AG10803 (cell line): ENCODE measurements at regions not wholly inside any gene's neighbourhood (a gene's known extent, or its start where the extent isn't known, plus 50 kb on each side); places are given as distances from the start of the nearest gene placed in this dataset.

Source experiments
- DNase-seq: peaks from one replicate; pipeline ENCODE4 v3.0.0; 2010; ENCODE audit warnings: low read depth
- H3K4me3 ChIP-seq: 2 replicates; pipeline ENCODE4 v1.5.1; 2011; ENCODE audit warnings: mild to moderate bottlenecking, low read length, control low read depth
- CTCF ChIP-seq: conservative IDR thresholded peaks from 2 replicates; pipeline ENCODE4 v1.5.1; 2011; ENCODE audit warnings: mild to moderate bottlenecking, low read length, control low read depth, inconsistent platforms

GRCh38 chr11:134663506-134664313 is 251.7 kb upstream of the B3GAT1 start:
- H3K4me3 ChIP-seq = no peak overlapping the region
- no peak for DNase-seq
- no peak for TF ChIP-seq CTCF

DNA sequence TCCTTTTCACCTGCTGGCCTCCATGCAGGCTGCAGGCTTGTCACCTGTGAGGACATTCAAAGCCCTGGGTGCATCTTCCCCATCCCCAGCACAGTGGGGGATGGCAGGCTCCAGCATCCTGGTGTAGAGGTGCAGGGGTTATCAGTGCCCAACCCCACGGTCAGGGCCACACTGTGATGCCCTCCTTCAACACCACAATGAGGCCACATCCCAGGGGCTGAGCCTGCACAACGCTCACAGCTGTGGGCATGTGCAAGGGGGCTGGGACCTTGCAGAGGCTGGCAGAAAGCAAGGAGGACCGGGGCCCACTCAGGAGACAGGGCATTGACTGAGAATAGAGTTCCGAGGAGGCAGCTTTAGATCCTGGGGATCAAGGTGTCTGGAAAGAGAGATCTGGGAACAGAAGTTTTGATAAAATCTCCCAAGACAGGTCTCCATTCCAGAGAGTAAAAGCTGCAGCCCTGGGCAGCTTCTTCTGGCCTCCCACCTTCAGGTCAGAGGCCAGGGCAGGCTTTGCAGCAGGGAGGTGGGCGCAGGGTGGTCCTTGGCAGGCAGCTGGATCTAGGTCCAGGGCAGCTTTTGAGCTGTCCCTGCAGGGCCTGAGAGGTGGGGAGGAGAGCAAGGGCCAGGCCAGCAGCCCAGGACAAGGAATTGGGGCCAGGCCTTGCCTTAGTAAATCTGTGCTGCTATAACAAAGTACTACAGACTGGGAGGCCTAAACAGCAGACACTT is 250.8 kb upstream of the B3GAT1 start:
- no peak for DNase-seq
- no peak overlapping the region for H3K4me3 ChIP-seq
- no peak for TF ChIP-seq CTCF

DNA sequence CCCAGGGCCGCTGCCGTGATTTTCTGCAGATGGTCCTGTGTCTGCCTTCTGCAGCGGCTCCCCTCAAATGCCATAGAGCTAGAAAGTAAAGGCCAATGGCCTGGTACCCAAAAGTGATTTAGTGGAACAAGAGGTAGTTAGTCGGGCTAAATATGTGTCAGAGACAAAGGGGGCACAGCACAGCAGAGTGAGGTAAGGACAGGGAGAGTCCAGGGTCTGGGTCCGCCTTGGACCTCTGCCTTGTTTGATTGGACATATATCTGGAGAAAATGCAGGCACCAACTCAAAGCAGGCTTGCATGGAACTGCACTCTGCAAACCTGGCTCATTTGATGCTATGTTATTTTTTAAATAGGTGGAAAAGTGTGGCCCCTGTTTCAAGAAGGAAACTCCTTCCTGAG is 249.6 kb upstream of the B3GAT1 start:
- DNase-seq = no peak

GRCh38 chr11:134660416-134660815 is 248.4 kb upstream of the B3GAT1 start:
- H3K4me3 ChIP-seq = no peak overlapping the region
- no peak for DNase-seq
- no peak for TF ChIP-seq CTCF

More for the DNA sequence above, 249.6 kb upstream of the B3GAT1 start:
- TF ChIP-seq CTCF = no peak
- no peak overlapping the region for H3K4me3 ChIP-seq

DNA sequence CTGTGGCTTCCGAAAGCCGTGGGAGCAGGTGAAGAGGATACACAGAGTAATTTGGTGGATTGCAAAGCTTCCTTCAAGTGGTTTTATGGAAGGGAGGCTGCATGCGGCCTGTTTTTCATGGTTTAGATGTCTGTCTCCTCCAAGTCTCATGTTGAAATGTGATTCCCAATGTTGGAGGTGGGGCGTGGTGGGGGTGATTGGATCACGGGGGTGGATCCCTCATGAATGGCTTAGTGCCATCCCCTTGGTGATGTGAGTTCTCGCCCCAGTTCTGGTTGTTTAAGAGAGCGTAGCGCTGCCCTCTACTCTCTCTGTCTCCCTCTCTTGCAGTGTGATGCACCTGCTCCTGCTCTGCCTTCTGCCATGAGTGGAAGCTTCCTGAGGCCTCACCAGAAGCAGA is 247.8 kb upstream of the B3GAT1 start:
- DNase-seq = no peak
- no peak overlapping the region for H3K4me3 ChIP-seq
- no peak for TF ChIP-seq CTCF

DNA sequence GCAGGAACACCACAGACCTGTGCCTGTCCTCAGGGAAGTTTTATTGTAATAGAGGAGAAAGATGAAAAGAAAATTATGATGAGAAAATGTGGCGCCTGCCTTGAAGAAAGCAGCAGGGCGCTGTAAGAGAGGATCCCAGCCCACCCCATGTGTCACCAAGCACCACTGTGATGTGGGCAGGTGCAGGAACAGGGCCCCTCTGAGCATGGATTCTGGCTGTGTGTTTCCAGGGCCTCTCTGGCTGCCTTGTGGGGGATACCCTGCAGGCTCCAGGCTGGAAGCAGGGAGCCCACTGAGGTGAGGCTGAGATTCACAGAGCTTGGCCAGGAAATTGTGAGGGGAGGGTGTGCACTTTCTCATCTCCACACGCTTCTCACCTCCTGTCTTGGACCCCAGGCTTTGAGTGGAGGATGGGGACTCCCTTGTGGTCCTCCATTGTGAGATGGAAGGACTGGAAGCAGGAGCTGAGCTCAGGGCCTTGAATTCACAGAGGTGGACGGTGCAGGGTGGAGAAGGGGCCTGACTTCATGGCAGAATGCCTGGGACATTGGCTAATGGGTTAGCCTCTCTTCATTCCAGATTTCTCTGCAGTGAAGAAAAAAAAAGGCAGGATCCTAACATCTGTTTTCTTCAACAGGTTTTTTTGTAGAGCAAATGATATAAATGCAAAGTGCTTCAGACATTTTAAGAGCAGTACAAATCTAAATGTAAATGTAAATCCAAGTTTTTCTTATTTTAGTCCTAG is 246.6 kb upstream of the B3GAT1 start:
- TF ChIP-seq CTCF = no peak
- H3K4me3 ChIP-seq = no peak overlapping the region
- no peak for DNase-seq
